ENCODE measurements at regions not wholly inside any gene's neighbourhood (a gene's known extent, or its start where the extent isn't known, plus 50 kb on each side); places are given as distances from the start of the nearest gene placed in this dataset.

- Histone ChIP-seq H3K4me3 (ENCODE audit: low read length) (no peak overlapping the region), H3K9ac (ENCODE audit: low read length) (no peak overlapping the region), H3K9me2 (replicated peaks; ENCODE audit: insufficient read depth, low read length) (no peaks in the 10 kb centered on the region), H3K9me3 (replicated peaks; ENCODE audit: insufficient read depth, low read length) (no peaks in the 10 kb centered on the region), H3K27ac (ENCODE audit: low read length) (no peak overlapping the region), H3K4me1 (ENCODE audit: low read length) (no peaks in the 10 kb centered on the region), H3K27me3 (replicated peaks; ENCODE audit: insufficient read depth, low read length) (no peaks in the 10 kb centered on the region), H3K36me3 (replicated peaks; ENCODE audit: insufficient read depth, low read length) (no peaks in the 10 kb centered on the region), H2AFZ (ENCODE audit: low read length) (no peak overlapping the region), H4K20me1 (ENCODE audit: insufficient read depth, low read length) (no peaks in the 10 kb centered on the region), H3F3A (ENCODE audit: insufficient read depth, low read length) (no peaks in the 10 kb centered on the region), H3K79me2 (ENCODE audit: low read length) (no peaks in the 10 kb centered on the region), H3K4me2 (ENCODE audit: low read depth, low read length) (no peak overlapping the region)
- no peak for TF ChIP-seq CTCF (IDR thresholded peaks at IDR 0.05; ENCODE audit: low read length)
- no peak for TF ChIP-seq EZH2phosphoT487 (IDR thresholded peaks at IDR 0.05; ENCODE audit: low read length)
- no peak for TF ChIP-seq EZH2 (optimal IDR thresholded peaks at IDR 0.05; ENCODE audit: low read depth, low read length)
- DNase-seq, result no peak
Observed at GRCh38 chr2:211144078-211144477, 587.7 kb downstream of the CPS1 start.

GRCh38 chr2:211144974-211145665 lies 588.7 kb downstream of the CPS1 start:
- H3K27ac ChIP-seq (ENCODE audit: low read length), result no peak overlapping the region
- H2AFZ ChIP-seq (ENCODE audit: low read length), result no peak overlapping the region

DNA sequence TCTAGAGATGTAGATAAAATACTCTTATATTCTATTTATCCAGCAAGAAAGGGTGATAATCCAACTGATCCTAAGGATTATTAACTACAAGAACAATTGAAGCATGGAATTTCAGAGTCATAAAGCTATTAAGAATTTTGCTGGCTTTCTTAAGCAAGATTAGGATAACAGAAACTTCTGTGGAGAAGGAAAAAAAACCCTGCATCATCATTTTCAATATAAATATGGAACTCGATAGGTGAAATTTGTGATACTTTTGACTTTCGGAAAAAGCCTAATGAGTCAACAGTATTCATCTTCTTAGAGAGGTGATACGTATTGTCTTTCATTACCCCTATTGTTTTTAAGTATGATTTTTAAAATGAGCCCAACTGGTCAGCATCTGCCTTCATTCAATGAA lies 593.3 kb downstream of the CPS1 start:
- no peak for DNase-seq
- TF ChIP-seq EZH2phosphoT487 (IDR thresholded peaks at IDR 0.05; ENCODE audit: low read length) (no peak), EZH2 (optimal IDR thresholded peaks at IDR 0.05; ENCODE audit: low read depth, low read length) (no peak), CTCF (IDR thresholded peaks at IDR 0.05; ENCODE audit: low read length) (no peak)
- Histone ChIP-seq H3F3A (ENCODE audit: insufficient read depth, low read length) (no peaks in the 10 kb centered on the region), H3K9me3 (replicated peaks; ENCODE audit: insufficient read depth, low read length) (no peaks in the 10 kb centered on the region), H3K4me1 (ENCODE audit: low read length) (no peaks in the 10 kb centered on the region), H4K20me1 (ENCODE audit: insufficient read depth, low read length) (no peaks in the 10 kb centered on the region), H3K27me3 (replicated peaks; ENCODE audit: insufficient read depth, low read length) (no peaks in the 10 kb centered on the region), H3K36me3 (replicated peaks; ENCODE audit: insufficient read depth, low read length) (no peaks in the 10 kb centered on the region), H3K9ac (ENCODE audit: low read length) (no peak overlapping the region), H3K9me2 (replicated peaks; ENCODE audit: insufficient read depth, low read length) (no peaks in the 10 kb centered on the region), H2AFZ (ENCODE audit: low read length) (no peak overlapping the region), H3K27ac (ENCODE audit: low read length) (no peak overlapping the region), H3K79me2 (ENCODE audit: low read length) (no peaks in the 10 kb centered on the region), H3K4me2 (ENCODE audit: low read depth, low read length) (no peak overlapping the region), H3K4me3 (ENCODE audit: low read length) (no peak overlapping the region)

More at GRCh38 chr2:211144974-211145665, 588.7 kb downstream of the CPS1 start:
- no peak overlapping the region for H3K4me2 ChIP-seq (ENCODE audit: low read depth, low read length)
- TF ChIP-seq EZH2phosphoT487 (IDR thresholded peaks at IDR 0.05; ENCODE audit: low read length) (no peak), EZH2 (optimal IDR thresholded peaks at IDR 0.05; ENCODE audit: low read depth, low read length) (no peak), CTCF (IDR thresholded peaks at IDR 0.05; ENCODE audit: low read length) (no peak)
- DNase-seq, result no peak
- H3K36me3 ChIP-seq (replicated peaks; ENCODE audit: insufficient read depth, low read length), result no peaks in the 10 kb centered on the region
- H3K9me3 ChIP-seq (replicated peaks; ENCODE audit: insufficient read depth, low read length), result no peaks in the 10 kb centered on the region
- no peaks in the 10 kb centered on the region for H3K27me3 ChIP-seq (replicated peaks; ENCODE audit: insufficient read depth, low read length)
- no peaks in the 10 kb centered on the region for H3K4me1 ChIP-seq (ENCODE audit: low read length)
- H4K20me1 ChIP-seq (ENCODE audit: insufficient read depth, low read length), result no peaks in the 10 kb centered on the region
- H3K9ac ChIP-seq (ENCODE audit: low read length), result no peak overlapping the region
- H3F3A ChIP-seq (ENCODE audit: insufficient read depth, low read length), result no peaks in the 10 kb centered on the region
- no peaks in the 10 kb centered on the region for H3K79me2 ChIP-seq (ENCODE audit: low read length)
- H3K4me3 ChIP-seq (ENCODE audit: low read length), result no peak overlapping the region
- H3K9me2 ChIP-seq (replicated peaks; ENCODE audit: insufficient read depth, low read length), result no peaks in the 10 kb centered on the region
